ENCODE measurements at regions not wholly inside any gene's neighbourhood (a gene's known extent, or its start where the extent isn't known, plus 50 kb on each side); places are given as distances from the start of the nearest gene placed in this dataset.
"Not testable (repeated sequence)": the region's sequence is repeated elsewhere in the genome, so short reads cannot be mapped to it uniquely, and the experiment has no call there.

DNA sequence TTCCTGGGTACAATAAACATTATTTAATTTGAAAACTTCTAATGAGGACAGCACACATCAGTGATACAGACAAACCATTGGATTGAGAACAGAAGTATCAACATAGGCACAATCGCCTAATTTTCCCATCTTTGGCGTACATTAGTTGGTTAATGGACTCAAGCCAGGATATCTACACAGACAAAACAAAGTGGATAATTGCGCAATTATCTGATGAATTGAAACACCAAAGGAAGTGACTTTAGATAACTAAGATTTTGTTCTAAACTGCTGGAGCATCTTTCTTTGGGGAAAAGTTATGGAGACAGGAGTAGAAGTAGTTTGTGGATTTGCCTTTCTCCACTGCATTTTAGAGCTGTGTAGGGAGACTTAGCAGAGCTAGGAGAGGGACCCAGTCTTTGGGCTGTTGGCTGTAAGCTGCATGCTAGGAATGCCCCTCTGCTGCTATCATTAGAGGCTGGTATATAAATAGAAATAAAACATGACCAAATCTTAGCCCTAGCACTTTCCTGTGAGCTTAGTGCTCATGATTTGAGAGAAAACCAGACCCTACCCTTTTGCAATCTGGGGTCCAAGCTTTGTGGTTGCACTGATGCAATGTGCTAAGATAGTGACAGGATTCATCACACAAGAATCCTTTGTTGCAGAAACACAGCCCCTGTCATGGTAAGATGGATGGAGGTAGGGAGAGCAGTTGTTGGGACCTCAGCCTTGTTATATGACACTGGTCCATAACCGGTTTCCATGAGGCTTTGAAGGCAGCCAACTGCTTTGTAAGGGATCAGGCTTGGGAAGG is 264.5 kb upstream of the PIK3C3 start:
- DNase-seq, result no peak

GRCh38 chr18:41687138-41687537 is 267.9 kb upstream of the PIK3C3 start:
- DNase-seq, result no peak

GRCh38 chr18:41681138-41681880 is 273.7 kb upstream of the PIK3C3 start:
- DNase-seq, result no peak

DNA sequence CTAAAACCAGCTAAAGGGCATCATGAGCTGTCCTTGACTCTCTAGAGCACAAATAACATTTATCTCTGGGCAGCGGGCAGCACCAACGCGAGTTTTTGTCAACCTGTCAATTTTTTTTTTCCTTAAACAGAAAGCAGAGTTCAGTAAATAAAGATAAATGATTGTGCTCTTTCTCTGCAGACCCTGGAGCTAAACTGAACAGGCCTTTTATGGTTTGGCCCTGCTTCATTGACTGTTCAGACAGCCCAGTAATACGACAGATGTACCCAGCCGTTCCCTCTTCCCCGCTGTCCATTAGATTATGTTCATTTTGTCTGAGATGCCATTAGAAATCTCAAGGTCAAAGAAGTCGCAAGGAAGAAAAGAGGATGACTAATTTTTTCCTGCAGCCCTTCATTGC is 280.5 kb upstream of the PIK3C3 start:
- no peak for DNase-seq

- DNase-seq, result no peak
Measured at GRCh38 chr18:41666231-41666630, 288.8 kb upstream of the PIK3C3 start.

GRCh38 chr18:41665210-41665609 is 289.8 kb upstream of the PIK3C3 start:
- no peak for DNase-seq

GRCh38 chr18:41660654-41661053 is 294.4 kb upstream of the PIK3C3 start:
- DNase-seq, result no peak

- DNase-seq, result no peak
Measured at GRCh38 chr18:41659438-41660130, 295.4 kb upstream of the PIK3C3 start.

GRCh38 chr18:41657189-41657588 is 297.8 kb upstream of the PIK3C3 start:
- DNase-seq, result no peak

DNA sequence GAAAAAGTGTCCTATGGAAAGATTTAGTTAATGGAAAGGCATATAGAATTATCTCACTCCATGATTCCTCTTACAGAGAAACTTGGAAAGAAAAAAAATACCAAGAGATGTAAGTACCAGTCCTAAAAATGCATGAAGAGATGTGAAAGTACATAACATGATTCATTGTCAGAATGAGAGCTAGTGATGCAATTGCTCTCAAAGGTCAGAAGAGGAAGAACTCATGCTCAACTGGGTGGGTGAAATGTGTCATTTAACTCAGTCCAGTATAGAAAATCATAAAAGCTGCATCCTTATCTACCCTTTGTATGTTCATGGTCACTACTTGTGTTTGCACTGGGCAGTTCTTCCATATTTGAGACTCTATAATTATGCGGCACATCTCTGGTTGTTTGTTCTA is 300.0 kb upstream of the PIK3C3 start:
- no peak for DNase-seq

DNA sequence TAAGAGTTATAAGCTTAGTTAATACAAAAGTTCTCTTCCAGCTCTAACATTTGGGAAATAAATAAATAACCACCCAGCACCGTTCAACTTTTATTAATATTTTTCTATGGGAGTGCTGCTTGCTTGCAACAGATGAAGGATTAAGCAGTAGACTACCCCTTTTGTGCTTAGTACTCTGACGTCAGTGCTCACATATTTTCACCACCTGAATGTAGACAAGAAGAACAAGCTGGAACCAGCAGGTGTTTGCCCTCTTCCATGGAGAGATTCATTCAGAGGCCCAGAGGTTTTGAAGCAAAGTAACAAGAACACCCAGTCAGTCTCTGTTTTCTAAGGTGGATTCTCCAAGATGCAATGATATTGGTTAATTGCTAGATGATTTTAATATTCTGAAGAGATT is 307.1 kb upstream of the PIK3C3 start:
- DNase-seq, result no peak

- no peak for DNase-seq
Measured at GRCh38 chr18:41646915-41647620, 308.0 kb upstream of the PIK3C3 start.

DNA sequence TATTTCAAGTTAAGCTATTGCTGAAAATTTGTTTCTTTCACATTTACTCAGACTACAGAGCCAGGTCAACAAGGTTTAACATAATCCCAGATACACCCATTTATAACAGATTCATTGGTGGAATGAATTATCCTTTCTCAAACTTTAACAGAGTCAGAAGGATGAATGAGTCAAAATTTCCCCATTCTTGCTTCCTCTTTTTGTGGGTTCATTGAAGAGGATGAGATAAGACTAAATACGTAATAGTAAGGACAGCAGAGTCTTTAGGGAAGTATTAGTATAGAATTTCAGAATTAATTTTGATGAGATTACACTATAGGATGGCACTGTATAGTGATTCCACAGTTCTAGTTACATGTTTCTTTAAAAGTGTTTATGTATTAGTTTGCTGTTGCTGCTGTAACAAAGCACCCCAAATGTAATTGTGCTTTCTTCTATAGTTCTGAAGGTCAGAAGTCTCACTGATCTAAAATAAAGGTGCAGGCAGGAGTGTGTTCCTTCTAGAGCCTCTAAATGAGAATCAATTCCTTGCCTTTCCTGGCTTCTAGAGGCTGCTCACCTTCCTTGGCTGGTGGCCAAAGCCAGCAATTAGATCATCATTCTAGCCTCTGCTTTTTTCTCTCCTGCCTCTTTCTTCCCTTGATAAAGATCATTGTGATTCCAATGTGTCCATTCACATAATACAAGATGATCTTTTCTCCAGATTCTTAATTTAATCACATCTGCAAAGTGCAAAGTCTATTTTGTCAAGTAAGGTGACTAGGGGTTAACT is 309.3 kb upstream of the PIK3C3 start:
- no peak for DNase-seq

DNA sequence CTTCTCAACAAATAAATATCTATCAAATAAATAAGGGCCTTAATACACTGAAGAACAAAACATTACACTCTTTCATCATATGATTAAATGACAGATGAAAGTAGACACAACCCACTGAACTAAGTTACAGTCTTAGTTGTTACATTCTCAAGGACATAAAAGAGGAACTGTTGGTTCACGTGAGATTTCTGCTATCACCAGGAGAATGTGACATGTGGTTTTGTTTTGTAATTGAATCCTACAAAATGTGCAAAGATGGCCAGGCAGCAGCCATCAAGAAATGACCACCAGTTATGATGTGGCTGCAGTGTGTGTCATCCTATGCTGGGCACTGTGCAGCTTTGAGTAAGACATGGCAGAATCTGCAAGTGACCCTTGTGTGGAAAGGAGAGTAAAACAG is 310.6 kb upstream of the PIK3C3 start:
- no peak for DNase-seq

GRCh38 chr18:41643427-41643826 is 311.6 kb upstream of the PIK3C3 start:
- DNase-seq, result no peak

- DNase-seq, result no peak
Measured at GRCh38 chr18:41642756-41643155, 312.3 kb upstream of the PIK3C3 start.

DNA sequence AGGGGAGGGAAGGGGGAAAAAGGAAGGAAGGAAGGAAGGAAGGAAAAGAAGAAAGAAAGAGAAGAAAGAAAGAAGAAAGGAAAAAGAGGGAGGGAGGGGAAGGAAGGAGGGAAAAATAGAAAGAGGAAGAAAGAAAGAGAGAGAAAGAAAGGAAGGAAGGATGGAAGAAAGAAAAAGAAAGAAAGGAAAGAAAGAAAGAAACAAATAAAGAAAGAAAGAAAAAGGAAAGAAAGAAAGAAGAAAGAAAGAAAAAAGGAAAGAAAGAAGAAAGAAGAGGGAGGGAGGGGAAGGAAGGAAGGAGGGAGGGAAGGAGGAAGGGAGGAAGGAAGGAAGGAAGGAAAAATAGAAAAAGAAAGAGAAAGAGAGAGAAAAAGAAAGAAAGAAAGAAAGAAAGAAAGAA is 315.8 kb upstream of the PIK3C3 start:
- DNase-seq, result no peak

DNA sequence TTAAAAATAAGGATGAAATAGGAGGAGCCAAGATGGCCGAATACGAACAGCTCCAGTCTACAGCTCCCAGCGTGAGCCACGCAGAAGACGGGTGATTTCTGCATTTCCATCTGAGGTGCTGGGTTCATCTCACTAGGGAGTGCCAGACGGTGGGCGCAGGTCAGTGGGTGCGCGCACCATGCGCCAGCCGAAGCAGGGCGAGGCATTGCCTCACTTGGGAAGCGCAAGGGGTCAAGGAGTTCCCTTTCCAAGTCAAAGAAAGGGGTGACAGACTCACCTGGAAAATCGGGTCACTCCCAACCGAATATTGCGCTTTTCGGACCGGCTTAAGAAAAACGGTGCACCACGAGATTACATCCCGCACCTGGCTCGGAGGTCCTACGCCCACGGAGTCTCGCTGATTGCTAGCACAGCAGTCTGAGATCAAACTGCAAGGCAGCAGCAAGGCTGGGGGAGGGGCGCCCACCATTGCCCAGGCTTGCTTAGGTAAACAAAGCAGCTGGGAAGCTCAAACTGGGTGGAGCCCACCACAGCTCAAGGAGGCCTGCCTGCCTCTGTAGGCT is 323.2 kb upstream of the PIK3C3 start:
- DNase-seq, result not testable (repeated sequence)

DNA sequence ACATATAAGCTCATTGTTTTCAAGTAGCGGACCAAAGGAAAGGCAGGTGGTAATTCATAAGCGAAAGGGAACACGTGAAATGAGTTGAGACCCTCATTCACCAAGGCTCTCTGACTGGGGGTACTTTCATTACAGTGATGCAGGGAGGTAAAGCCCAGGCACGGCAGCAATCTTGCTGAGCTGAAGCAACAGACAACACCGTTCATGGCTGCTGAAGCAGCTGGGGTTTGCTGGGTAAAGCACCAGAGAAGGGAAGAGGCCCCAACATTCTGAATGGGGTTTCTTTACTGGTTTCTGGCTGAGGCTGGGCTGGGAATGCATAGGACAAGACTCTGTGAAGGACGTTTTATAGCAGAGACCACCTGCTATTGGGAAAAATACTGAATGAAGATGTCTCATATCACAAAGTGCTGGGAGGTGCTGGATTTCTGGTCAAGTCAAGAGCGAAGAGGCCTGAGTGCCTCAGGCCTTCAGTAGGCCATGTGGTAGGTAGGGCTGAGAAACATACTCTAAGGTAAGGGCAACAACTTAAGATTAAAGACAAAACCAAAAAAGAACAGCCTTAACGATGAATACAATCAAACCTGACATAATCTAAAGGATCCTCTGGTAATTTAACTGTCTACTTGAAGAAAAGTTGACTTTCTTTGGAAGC is 324.7 kb upstream of the PIK3C3 start:
- no peak for DNase-seq

DNA sequence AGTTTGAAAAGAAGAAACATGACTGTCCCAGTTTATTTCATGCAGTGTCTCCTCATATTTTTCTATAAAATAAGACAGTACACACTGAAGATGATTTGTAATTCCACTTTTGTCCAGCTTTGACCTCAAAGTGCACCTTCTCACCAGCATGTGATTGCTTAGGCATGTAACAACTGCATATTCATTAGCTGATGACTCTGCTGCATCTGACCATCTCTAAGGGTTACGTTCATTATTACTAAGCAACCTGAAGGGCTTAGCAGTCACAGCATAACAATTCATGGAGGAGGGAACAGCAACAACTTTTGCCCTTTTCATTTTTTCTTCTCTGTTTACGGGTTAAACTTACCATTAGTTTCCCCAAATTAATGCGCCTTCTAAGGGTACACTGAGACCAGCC is 330.6 kb upstream of the PIK3C3 start:
- DNase-seq, result no peak

DNA sequence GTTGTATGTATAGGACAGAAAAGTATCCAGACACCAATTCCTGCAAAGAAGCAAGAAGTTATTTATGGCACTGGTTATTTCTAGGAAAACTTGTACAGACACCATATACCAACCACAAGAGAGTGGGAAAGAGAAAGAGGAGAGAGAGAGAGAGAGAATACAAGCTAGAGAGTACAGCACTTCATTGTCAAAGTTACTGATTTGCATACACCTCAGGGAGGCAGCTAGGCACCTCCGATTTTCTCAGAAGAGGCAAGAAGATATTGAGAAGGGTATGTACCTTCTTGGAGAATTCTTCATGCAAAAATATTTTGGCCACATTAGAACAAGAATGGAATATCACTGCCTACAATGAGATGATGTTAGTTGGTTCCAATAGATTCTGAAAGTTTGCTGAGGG is 333.9 kb upstream of the PIK3C3 start:
- no peak for DNase-seq

DNA sequence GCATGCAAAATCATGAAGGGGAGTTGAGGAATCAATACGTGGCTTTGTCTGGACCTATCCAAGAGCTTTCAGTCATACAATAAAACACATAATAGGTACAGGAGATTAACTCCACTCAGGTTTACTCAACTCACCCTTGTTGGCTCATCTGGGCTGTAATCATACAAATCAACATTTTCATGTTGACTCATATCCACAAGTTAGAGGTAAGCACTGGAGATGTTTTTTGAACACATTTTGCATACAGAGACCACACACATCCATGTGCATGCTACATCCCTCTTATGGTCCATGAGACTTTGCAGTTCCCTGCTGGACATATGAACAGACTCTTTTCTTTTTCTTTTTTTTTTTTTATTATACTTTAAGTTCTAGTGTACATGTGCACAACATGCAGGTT is 336.9 kb upstream of the PIK3C3 start:
- no peak for DNase-seq

Measured in GDM1 (cell line).